GM12878 (cell line): ENCODE measurements at regions not wholly inside any gene's neighbourhood (a gene's known extent, or its start where the extent isn't known, plus 50 kb on each side); places are given as distances from the start of the nearest gene placed in this dataset.

Source experiments
- EZH2 ChIP-seq: IDR thresholded peaks from 2 replicates; pipeline ENCODE4 v1.6.1; 2012; ENCODE audit warnings: low read depth, mild to moderate bottlenecking, control low read depth, inconsistent platforms, low read length, borderline replicate concordance; ENCODE audit not compliant: control insufficient read depth
- FOS ChIP-seq: IDR thresholded peaks from 3 replicates; pipeline ENCODE4 v1.6.1; 2011; ENCODE audit warnings: borderline replicate concordance; ENCODE audit not compliant: insufficient read length; ENCODE audit errors: extremely low read depth
- JUND ChIP-seq: IDR thresholded peaks from 2 replicates; pipeline ENCODE4 v1.6.1; 2012; ENCODE audit warnings: low read depth, mild to moderate bottlenecking, low read length, improper control_type of control experiment, moderate library complexity
- RAD21 ChIP-seq: IDR thresholded peaks from 2 replicates; pipeline ENCODE4 v1.6.1; 2011; ENCODE audit warnings: mild to moderate bottlenecking, low read depth, low read length, moderate library complexity; ENCODE audit not compliant: insufficient read depth
- TAF1 ChIP-seq: IDR thresholded peaks from 2 replicates; pipeline ENCODE4 v1.6.1; 2011; ENCODE audit warnings: mild to moderate bottlenecking, low read depth, low read length, borderline replicate concordance
- YY1 ChIP-seq: IDR thresholded peaks from 2 replicates; pipeline ENCODE4 v1.6.1; 2011; ENCODE audit warnings: low read depth, mild to moderate bottlenecking, low read length
- ZBTB33 ChIP-seq: fragments of 450-650 bp; IDR thresholded peaks from 2 replicates; pipeline ENCODE4 v1.6.1; 2017; ENCODE audit warnings: mild to moderate bottlenecking
- ZNF24 ChIP-seq: fragments of 450-650 bp; IDR thresholded peaks from 2 replicates; pipeline ENCODE4 v1.6.1; 2017; ENCODE audit warnings: antibody characterized with exemption, mild to moderate bottlenecking
- TF ChIP-seq, protein P1 (sequence below), 3 experiments: IDR thresholded peaks in 2 of 3; conservative IDR thresholded peaks in 1 of 3; 2 replicates each; pipeline ENCODE4 v1.5.1; 2011; ENCODE audit warnings: low read depth in 3 of 3, low read length in 3 of 3, mild to moderate bottlenecking in 3 of 3, control low read depth in 2 of 3, moderate library complexity in 2 of 3, inconsistent platforms in 1 of 3, mixed read lengths in 1 of 3; ENCODE audit not compliant: control insufficient read depth in 2 of 3, insufficient read depth in 1 of 3; ENCODE audit errors: extremely low read depth in 1 of 3
- TF ChIP-seq, protein P2 (sequence below): IDR thresholded peaks from 2 replicates; pipeline ENCODE4 v1.6.1; 2011; ENCODE audit warnings: low read depth, low read length, improper control_type of control experiment, borderline replicate concordance
- TF ChIP-seq, protein P3 (sequence below): IDR thresholded peaks from 2 replicates; pipeline ENCODE4 v1.6.1; 2012; ENCODE audit warnings: low read depth, low read length, improper control_type of control experiment

GRCh38 chr16:35543486-35543885 is 2084.1 kb downstream of the TP53TG3F start:
- TF ChIP-seq, protein P1, sequence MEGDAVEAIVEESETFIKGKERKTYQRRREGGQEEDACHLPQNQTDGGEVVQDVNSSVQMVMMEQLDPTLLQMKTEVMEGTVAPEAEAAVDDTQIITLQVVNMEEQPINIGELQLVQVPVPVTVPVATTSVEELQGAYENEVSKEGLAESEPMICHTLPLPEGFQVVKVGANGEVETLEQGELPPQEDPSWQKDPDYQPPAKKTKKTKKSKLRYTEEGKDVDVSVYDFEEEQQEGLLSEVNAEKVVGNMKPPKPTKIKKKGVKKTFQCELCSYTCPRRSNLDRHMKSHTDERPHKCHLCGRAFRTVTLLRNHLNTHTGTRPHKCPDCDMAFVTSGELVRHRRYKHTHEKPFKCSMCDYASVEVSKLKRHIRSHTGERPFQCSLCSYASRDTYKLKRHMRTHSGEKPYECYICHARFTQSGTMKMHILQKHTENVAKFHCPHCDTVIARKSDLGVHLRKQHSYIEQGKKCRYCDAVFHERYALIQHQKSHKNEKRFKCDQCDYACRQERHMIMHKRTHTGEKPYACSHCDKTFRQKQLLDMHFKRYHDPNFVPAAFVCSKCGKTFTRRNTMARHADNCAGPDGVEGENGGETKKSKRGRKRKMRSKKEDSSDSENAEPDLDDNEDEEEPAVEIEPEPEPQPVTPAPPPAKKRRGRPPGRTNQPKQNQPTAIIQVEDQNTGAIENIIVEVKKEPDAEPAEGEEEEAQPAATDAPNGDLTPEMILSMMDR (IDR thresholded peaks at IDR 0.05 in 2 of 3, conservative IDR thresholded peaks at IDR 0.05 in 1 of 3; ENCODE audit: control insufficient read depth in 2 of 3, extremely low read depth in 1 of 3, insufficient read depth in 1 of 3, low read depth in 3 of 3, low read length in 3 of 3): no peak
- no peak for TF ChIP-seq FOS
- no peak for TF ChIP-seq JUND
- no peak for TF ChIP-seq ZBTB33
- TF ChIP-seq, protein P2, sequence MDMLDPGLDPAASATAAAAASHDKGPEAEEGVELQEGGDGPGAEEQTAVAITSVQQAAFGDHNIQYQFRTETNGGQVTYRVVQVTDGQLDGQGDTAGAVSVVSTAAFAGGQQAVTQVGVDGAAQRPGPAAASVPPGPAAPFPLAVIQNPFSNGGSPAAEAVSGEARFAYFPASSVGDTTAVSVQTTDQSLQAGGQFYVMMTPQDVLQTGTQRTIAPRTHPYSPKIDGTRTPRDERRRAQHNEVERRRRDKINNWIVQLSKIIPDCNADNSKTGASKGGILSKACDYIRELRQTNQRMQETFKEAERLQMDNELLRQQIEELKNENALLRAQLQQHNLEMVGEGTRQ: no peak
- TF ChIP-seq TAF1: no peak
- no peak for TF ChIP-seq YY1
- TF ChIP-seq ZNF24: no peak
- TF ChIP-seq RAD21: no peak
- TF ChIP-seq EZH2: no peak
- TF ChIP-seq, protein P3, sequence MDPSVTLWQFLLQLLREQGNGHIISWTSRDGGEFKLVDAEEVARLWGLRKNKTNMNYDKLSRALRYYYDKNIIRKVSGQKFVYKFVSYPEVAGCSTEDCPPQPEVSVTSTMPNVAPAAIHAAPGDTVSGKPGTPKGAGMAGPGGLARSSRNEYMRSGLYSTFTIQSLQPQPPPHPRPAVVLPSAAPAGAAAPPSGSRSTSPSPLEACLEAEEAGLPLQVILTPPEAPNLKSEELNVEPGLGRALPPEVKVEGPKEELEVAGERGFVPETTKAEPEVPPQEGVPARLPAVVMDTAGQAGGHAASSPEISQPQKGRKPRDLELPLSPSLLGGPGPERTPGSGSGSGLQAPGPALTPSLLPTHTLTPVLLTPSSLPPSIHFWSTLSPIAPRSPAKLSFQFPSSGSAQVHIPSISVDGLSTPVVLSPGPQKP: no peak
